HEK293T (cell line): ENCODE measurements at regions not wholly inside any gene's neighbourhood (a gene's known extent, or its start where the extent isn't known, plus 50 kb on each side); places are given as distances from the start of the nearest gene placed in this dataset.

Experiments
- CTCF ChIA-PET: fragments of 350-600 bp; formaldehyde crosslinking; extraction: SDS; loops from one replicate; lab custom pipeline; 2021; ENCODE audit warnings: antibody characterized with exemption, inconsistent platforms; lab: Yijun Ruan, JAX
- POLR2A ChIA-PET: fragments of 350-600 bp; formaldehyde crosslinking; extraction: SDS; loops from one replicate; lab custom pipeline; 2020; ENCODE audit warnings: antibody characterized with exemption, inconsistent platforms; lab: Yijun Ruan, JAX
- DNase-seq: peaks from one replicate; pipeline ENCODE4 v3.0.0; 2012; ENCODE audit warnings: mixed read lengths; ENCODE audit errors: extremely low spot score
- ARNT ChIP-seq: fragments of 450-650 bp; IDR thresholded peaks from 2 replicates; pipeline ENCODE4 v1.6.1; 2017; ENCODE audit warnings: mild to moderate bottlenecking
- BHLHE40 ChIP-seq: fragments of 450-650 bp; IDR thresholded peaks from 2 replicates; pipeline ENCODE4 v1.6.1; 2016; ENCODE audit warnings: mild to moderate bottlenecking, moderate library complexity, borderline replicate concordance
- CTBP1 ChIP-seq: fragments of 450-650 bp; IDR thresholded peaks from 2 replicates; pipeline ENCODE4 v1.6.1; 2016; ENCODE audit warnings: borderline replicate concordance
- ELF4 ChIP-seq: fragments of 450-650 bp; IDR thresholded peaks from 2 replicates; pipeline ENCODE4 v1.6.1; 2017; ENCODE audit warnings: antibody characterized with exemption
- FOXA1 ChIP-seq: fragments of 450-650 bp; IDR thresholded peaks from 2 replicates; pipeline ENCODE4 v1.6.1; 2016; ENCODE audit warnings: mild to moderate bottlenecking
- FOXK2 ChIP-seq: fragments of 450-650 bp; IDR thresholded peaks from 2 replicates; pipeline ENCODE4 v1.6.1; 2016; ENCODE audit warnings: mild to moderate bottlenecking
- FOXM1 ChIP-seq: fragments of 450-650 bp; IDR thresholded peaks from 2 replicates; pipeline ENCODE4 v1.6.1; 2017; ENCODE audit warnings: mild to moderate bottlenecking, borderline replicate concordance
- HDGF ChIP-seq: fragments of 450-650 bp; IDR thresholded peaks from 2 replicates; pipeline ENCODE4 v1.6.1; 2017; ENCODE audit warnings: antibody characterized with exemption, borderline replicate concordance
- L3MBTL2 ChIP-seq: fragments of 450-650 bp; conservative IDR thresholded peaks from 2 replicates; pipeline ENCODE4 v1.6.1; 2016; ENCODE audit warnings: mild to moderate bottlenecking
- LEF1 ChIP-seq: fragments of 450-650 bp; IDR thresholded peaks from 2 replicates; pipeline ENCODE4 v1.6.1; 2017; ENCODE audit warnings: mild to moderate bottlenecking, borderline replicate concordance
- NFRKB ChIP-seq: fragments of 450-650 bp; IDR thresholded peaks from 2 replicates; pipeline ENCODE4 v1.6.1; 2016; ENCODE audit warnings: mild to moderate bottlenecking, moderate library complexity
- SP1 ChIP-seq: fragments of 450-650 bp; IDR thresholded peaks from 2 replicates; pipeline ENCODE4 v1.6.1; 2017
- SUZ12 ChIP-seq: fragments of 450-650 bp; IDR thresholded peaks from 2 replicates; pipeline ENCODE4 v1.6.1; 2016; ENCODE audit warnings: mild to moderate bottlenecking
- TARDBP ChIP-seq: fragments of 450-650 bp; IDR thresholded peaks from 2 replicates; pipeline ENCODE4 v1.6.1; 2016
- ZNF384 ChIP-seq: fragments of 450-650 bp; IDR thresholded peaks from 2 replicates; pipeline ENCODE4 v1.6.1; 2016
- TF ChIP-seq, protein P1 (sequence below): fragments of 450-650 bp; IDR thresholded peaks from 2 replicates; pipeline ENCODE4 v1.6.1; 2016

- CTCF ChIA-PET, result interaction anchor here (0.5 to 2.6 kb wide), 5 partner anchors 343 to 640 kb away, joined by 3 to 10 read pairs (median 5); no protein-coding TSS in a partner anchor
- TF ChIP-seq FOXM1 (no peak), CTBP1 (no peak), SP1 (no peak), SUZ12 (no peak), NFRKB (no peak), ZNF384 (no peak), ELF4 (no peak), BHLHE40 (no peak), L3MBTL2 (no peak), ARNT (no peak), HDGF (no peak), TARDBP (no peak), LEF1 (no peak), FOXA1 (no peak)
- TF ChIP-seq, protein P1, sequence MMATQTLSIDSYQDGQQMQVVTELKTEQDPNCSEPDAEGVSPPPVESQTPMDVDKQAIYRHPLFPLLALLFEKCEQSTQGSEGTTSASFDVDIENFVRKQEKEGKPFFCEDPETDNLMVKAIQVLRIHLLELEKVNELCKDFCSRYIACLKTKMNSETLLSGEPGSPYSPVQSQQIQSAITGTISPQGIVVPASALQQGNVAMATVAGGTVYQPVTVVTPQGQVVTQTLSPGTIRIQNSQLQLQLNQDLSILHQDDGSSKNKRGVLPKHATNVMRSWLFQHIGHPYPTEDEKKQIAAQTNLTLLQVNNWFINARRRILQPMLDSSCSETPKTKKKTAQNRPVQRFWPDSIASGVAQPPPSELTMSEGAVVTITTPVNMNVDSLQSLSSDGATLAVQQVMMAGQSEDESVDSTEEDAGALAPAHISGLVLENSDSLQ, result no peak
- POLR2A ChIA-PET, result interaction anchor here (0.8 kb wide), 2 partner anchors 193 to 342 kb away, joined by 4 to 5 read pairs; no protein-coding TSS in a partner anchor
- DNase-seq, result no peak
Observed at GRCh38 chr13:30113551-30113950, 193.8 kb downstream of the KATNAL1 start.

DNA sequence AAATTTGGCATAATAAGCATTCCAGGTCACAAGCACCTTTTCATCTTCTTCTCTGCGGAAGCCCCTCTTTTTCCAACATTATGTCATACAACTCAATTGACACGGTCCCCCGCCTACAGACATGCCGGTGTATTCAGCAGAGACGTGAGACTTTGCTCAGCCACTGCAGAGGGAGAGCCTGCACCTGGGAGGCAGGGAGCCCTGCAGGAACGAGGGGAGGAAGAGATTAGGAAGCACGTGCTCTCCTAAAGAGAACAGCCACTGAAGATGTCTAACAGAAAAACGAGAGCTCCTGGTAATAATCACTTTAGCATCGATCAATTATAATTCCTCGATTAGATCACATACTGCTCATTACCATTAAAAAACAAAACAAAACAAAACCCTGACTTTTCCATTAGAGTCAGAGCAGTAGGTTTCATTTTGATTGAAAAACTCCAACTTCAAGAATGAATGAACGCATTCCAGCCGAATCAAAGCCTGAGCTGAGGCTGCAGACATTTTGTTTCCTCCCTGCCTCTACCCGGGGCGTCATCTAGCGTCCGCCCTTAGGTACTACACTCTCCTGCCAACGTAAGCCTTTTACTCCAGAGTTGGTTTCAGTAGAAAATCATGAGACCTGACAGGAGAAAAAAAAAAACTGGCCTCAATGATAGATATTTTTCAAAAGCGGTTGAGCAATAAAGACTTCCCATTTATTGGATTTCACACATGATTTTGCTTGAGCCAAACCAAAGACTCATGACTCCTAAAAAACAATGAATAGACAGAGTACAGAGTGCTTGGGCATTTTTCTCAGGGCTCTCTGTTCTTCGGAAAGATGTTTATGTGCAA lies 194.5 kb downstream of the KATNAL1 start:
- peak; percentile 77 for DNase-seq
- ChIA-PET POLR2A (interaction anchor here (0.8 to 1.2 kb wide), 4 partner anchors 192 to 342 kb away, joined by 3 to 5 read pairs (median 4); no protein-coding TSS in a partner anchor), CTCF (interaction anchor here (0.5 to 2.6 kb wide), 10 partner anchors 13 to 640 kb away, joined by 3 to 11 read pairs (median 4); no protein-coding TSS in a partner anchor)
- TF ChIP-seq, protein P1, result no peak
- TF ChIP-seq SP1 (no peak), L3MBTL2 (peak; percentile 51; the same call in 1 of the 2 replicates), CTBP1 (no peak), SUZ12 (no peak)

DNA sequence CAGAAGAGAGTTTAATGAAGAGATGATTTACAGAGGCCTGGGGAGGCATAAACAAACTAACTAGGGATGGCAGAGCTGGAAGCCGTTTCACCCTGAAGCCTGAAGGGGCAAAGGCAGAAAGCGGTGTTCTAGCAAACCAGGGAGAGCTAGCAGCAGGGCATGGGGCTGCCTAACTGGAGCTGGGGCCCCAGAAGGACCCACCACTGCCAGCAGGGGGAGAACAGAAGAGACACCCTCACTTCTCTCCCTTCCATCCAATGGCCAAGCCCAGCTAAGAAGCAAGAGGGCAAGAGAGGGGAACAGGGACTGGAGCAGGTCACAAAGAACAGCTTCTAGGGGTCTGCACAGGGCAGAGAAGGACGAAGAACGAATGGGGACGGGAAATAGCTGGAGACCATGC lies 195.5 kb downstream of the KATNAL1 start:
- POLR2A ChIA-PET, result interaction anchor here (0.8 to 1.2 kb wide), 2 partner anchors 265 to 319 kb away, joined by 3 read pairs; no protein-coding TSS in a partner anchor
- CTCF ChIA-PET, result interaction anchor here (0.6 to 2.6 kb wide), 4 partner anchors 16 to 341 kb away, joined by 3 to 11 read pairs (median 6); no protein-coding TSS in a partner anchor
- peak; percentile 29 for DNase-seq

GRCh38 chr13:30110301-30111070 lies 196.9 kb downstream of the KATNAL1 start:
- TF ChIP-seq CTBP1 (no peak), ELF4 (no peak), LEF1 (no peak), FOXK2 (no peak), L3MBTL2 (no peak), TARDBP (no peak), HDGF (no peak)
- TF ChIP-seq, protein P1, result no peak
- no peak for DNase-seq
- CTCF ChIA-PET, result interaction anchor here (0.8 to 2.6 kb wide), 4 partner anchors 173 to 340 kb away, joined by 3 to 11 read pairs (median 6); no protein-coding TSS in a partner anchor
- POLR2A ChIA-PET, result no interaction called here

More for the DNA sequence above, 195.5 kb downstream of the KATNAL1 start:
- TF ChIP-seq LEF1 (no peak), SP1 (no peak), NFRKB (no peak), ELF4 (no peak), TARDBP (no peak), CTBP1 (no peak), ZNF384 (no peak), FOXA1 (no peak), ARNT (no peak), L3MBTL2 (no peak), FOXM1 (no peak), SUZ12 (no peak), BHLHE40 (no peak), HDGF (no peak), FOXK2 (no peak)
- TF ChIP-seq, protein P1, result no peak
